ENCODE measurements at regions not wholly inside any gene's neighbourhood (a gene's known extent, or its start where the extent isn't known, plus 50 kb on each side); places are given as distances from the start of the nearest gene placed in this dataset.

DNA sequence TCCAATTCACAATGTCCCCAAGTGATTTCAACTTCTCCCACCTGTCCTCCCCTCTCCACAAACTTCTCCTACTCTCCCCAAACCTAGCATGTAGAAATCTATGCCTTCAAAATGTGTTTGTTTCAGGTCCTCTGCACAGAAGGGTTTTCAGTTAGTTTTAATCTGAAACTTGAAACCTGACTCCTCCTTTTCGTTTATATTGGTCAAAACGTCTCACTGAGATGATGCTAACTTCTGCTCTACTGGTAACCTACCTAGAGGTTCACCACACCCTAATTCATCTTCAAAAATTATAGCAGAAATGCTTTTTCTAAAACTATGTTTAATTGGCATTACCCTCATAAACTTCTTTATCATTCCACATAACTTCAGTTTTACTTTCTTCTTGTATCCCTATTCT is 401.8 kb upstream of the ADAMTS16 start:
- Mint-ChIP-seq H3K4me1 (no peaks in the 10 kb centered on the region), H3K27ac (ENCODE audit: unreplicated experiment) (no peak overlapping the region), H3K9me3 (peaks cover 2% of the 10 kb centered on the region), H3K36me3 (ENCODE audit: low read depth) (no peaks in the 10 kb centered on the region), H3K4me3 (no peak overlapping the region), H3K27me3 (ENCODE audit: low read depth) (no peaks in the 10 kb centered on the region)
- no peak for DNase-seq (ENCODE audit: low read depth, low spot score)
- TF ChIP-seq, protein P1, sequence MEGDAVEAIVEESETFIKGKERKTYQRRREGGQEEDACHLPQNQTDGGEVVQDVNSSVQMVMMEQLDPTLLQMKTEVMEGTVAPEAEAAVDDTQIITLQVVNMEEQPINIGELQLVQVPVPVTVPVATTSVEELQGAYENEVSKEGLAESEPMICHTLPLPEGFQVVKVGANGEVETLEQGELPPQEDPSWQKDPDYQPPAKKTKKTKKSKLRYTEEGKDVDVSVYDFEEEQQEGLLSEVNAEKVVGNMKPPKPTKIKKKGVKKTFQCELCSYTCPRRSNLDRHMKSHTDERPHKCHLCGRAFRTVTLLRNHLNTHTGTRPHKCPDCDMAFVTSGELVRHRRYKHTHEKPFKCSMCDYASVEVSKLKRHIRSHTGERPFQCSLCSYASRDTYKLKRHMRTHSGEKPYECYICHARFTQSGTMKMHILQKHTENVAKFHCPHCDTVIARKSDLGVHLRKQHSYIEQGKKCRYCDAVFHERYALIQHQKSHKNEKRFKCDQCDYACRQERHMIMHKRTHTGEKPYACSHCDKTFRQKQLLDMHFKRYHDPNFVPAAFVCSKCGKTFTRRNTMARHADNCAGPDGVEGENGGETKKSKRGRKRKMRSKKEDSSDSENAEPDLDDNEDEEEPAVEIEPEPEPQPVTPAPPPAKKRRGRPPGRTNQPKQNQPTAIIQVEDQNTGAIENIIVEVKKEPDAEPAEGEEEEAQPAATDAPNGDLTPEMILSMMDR (conservative IDR thresholded peaks at IDR 0.05), result no peak

DNA sequence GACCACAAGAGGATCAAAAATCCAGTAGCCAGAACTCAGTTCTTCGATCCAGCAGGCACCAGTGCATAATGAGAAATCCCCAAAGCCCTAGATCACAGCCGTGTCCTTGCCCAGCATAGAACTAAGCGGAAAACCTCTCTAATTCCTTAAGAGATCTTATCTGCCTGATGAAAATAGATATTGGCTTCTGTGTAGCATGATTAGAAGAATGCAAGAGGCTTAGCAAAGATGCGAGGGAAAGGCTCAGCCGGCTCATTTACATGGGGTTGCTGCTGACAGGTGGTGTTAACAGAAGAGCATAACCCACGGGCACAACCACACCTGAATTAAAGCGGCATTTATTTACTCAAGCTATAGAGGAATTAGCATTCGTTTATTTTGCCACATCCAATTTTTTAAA is 400.0 kb upstream of the ADAMTS16 start:
- no peaks in the 10 kb centered on the region for H3K27me3 Mint-ChIP-seq (ENCODE audit: low read depth)
- no peaks in the 10 kb centered on the region for H3K4me1 Mint-ChIP-seq
- no peak overlapping the region for H3K27ac Mint-ChIP-seq (ENCODE audit: unreplicated experiment)
- TF ChIP-seq, protein P1 (conservative IDR thresholded peaks at IDR 0.05), result no peak
- DNase-seq (ENCODE audit: low read depth, low spot score), result no peak
- peaks cover 8% of the 10 kb centered on the region for H3K9me3 Mint-ChIP-seq
- H3K36me3 Mint-ChIP-seq (ENCODE audit: low read depth), result peaks cover 3% of the 10 kb centered on the region
- no peak overlapping the region for H3K4me3 Mint-ChIP-seq

DNA sequence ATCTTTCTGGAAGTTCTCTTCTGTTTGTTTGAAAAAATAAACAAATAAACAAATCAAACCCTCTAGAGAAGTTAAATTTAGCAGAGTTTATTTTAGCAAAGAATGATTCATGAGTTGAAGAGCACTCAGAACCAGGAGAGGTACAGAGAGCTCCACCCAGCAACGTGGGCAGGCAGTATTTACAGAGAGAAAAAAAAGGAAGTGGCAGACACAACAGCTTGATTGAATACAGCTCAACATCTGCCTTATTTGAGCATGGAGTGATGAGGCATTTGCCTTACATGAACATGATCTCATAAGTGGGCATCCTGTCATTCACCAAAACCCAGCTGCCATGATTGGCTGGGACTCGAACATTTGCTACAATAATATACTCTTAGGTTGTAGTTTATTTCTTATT is 381.6 kb upstream of the ADAMTS16 start:
- Mint-ChIP-seq H3K27ac (ENCODE audit: unreplicated experiment) (no peak overlapping the region), H3K36me3 (ENCODE audit: low read depth) (peaks cover under 1% of the 10 kb centered on the region), H3K9me3 (no peaks in the 10 kb centered on the region), H3K27me3 (ENCODE audit: low read depth) (peaks cover 4% of the 10 kb centered on the region), H3K4me3 (no peak overlapping the region), H3K4me1 (peaks cover 4% of the 10 kb centered on the region)
- TF ChIP-seq, protein P1 (conservative IDR thresholded peaks at IDR 0.05), result no peak
- no peak for DNase-seq (ENCODE audit: low read depth, low spot score)

DNA sequence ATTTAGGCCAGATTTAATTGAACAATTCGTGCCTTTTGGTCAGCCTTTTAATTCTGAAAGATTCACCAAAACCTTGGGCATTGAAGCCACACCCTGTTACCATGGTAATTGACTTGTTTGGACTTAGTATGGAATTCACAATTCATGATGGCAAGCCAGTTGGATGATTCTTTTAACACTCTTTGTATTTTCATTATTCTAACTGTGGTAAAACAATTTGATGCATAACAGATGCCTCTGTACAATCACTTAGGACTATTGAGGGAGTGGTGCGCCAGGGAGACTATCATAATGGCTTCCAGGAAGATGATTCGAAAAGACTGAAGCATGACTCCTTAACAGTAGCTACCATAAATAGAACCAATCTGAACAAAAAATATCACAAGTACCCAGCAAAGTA is 381.1 kb upstream of the ADAMTS16 start:
- Mint-ChIP-seq H3K27me3 (ENCODE audit: low read depth) (peaks cover 4% of the 10 kb centered on the region), H3K36me3 (ENCODE audit: low read depth) (peaks cover 3% of the 10 kb centered on the region), H3K4me1 (peaks cover 4% of the 10 kb centered on the region), H3K4me3 (no peak overlapping the region), H3K9me3 (no peaks in the 10 kb centered on the region), H3K27ac (ENCODE audit: unreplicated experiment) (no peak overlapping the region)
- TF ChIP-seq, protein P1 (conservative IDR thresholded peaks at IDR 0.05), result no peak
- no peak for DNase-seq (ENCODE audit: low read depth, low spot score)

DNA sequence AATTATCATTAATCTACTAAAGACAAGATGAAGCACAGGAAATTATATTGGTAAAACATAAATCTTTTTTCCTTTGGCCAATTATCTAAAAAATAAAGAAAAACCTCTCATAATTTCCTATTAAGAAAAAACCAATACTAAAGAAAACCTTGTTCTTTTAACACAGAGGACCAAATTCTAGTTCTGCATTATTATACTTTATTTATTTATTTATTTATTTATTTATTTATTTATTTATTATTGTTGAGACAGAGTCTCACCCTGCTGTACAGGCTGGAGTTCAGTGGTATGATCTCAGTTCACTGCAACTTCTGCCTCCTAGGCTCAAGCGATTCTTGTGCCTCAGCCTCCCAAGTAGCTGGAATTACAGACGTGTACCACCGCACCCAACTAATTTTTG is 377.8 kb upstream of the ADAMTS16 start:
- Mint-ChIP-seq H3K4me1 (no peaks in the 10 kb centered on the region), H3K36me3 (ENCODE audit: low read depth) (peaks cover 3% of the 10 kb centered on the region), H3K4me3 (no peak overlapping the region), H3K27me3 (ENCODE audit: low read depth) (peaks cover 4% of the 10 kb centered on the region), H3K9me3 (no peaks in the 10 kb centered on the region), H3K27ac (ENCODE audit: unreplicated experiment) (no peak overlapping the region)
- no peak for DNase-seq (ENCODE audit: low read depth, low spot score)
- TF ChIP-seq, protein P1 (conservative IDR thresholded peaks at IDR 0.05), result no peak

DNA sequence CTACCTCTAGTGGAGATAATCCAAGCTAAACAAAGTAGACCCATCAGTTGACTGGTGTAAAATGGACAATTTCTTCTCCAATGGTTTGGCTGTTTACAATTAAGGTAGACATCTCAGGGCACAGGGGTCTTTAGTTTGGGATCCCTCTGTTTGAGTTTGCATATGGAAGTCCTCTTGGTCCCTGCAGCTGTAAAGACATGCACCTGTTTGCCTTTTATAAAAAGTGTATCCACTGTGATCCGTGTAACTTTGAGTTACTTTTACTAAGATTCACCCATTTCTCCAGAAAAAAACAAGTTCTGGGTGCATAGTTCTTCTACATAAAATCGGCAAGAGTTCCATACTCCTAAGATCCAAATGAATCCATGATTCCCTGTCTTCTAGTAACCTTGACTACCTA is 374.7 kb upstream of the ADAMTS16 start:
- H3K4me3 Mint-ChIP-seq, result no peak overlapping the region
- H3K27me3 Mint-ChIP-seq (ENCODE audit: low read depth), result peaks cover 4% of the 10 kb centered on the region
- H3K36me3 Mint-ChIP-seq (ENCODE audit: low read depth), result peaks cover 3% of the 10 kb centered on the region
- TF ChIP-seq, protein P1 (conservative IDR thresholded peaks at IDR 0.05), result no peak
- H3K9me3 Mint-ChIP-seq, result no peaks in the 10 kb centered on the region
- no peaks in the 10 kb centered on the region for H3K4me1 Mint-ChIP-seq
- H3K27ac Mint-ChIP-seq (ENCODE audit: unreplicated experiment), result no peak overlapping the region
- no peak for DNase-seq (ENCODE audit: low read depth, low spot score)

Measured in neural crest cell (in vitro differentiated cells).